ENCODE measurements at regions not wholly inside any gene's neighbourhood (a gene's known extent, or its start where the extent isn't known, plus 50 kb on each side); places are given as distances from the start of the nearest gene placed in this dataset.

DNA sequence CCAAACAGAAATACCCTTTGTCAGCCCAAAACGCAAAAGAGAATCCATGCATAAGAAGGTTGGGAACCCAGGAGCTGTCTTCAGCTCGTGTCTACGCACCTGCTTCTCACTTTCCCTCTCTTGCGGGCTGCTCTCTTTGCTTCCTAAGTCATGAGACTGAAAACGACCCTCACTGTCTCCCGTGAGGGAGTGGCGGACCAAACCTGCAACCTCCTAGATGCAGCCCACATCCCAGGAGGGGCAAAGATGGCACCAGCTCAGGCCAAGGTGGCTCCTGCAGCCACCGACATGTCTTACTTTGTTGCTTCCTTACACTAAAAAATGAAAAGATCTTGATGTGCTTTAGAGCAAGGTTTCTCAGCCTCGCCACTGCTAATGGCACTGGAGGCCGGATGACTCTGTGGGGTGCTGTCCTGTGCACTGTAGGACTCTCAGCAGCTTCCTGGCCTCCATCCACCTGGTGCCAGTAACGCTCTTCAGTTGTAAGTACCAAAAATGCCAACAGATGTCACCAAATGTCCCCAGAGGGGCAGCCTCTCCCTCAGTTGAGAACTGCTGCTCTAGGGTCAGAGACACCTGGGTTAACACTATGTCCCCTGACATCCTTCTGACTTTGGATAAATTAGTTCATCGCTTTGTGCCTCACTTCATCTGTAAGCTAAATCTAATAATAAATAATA, 179.8 kb upstream of the PFKP start:
- TF ChIP-seq, protein P1, sequence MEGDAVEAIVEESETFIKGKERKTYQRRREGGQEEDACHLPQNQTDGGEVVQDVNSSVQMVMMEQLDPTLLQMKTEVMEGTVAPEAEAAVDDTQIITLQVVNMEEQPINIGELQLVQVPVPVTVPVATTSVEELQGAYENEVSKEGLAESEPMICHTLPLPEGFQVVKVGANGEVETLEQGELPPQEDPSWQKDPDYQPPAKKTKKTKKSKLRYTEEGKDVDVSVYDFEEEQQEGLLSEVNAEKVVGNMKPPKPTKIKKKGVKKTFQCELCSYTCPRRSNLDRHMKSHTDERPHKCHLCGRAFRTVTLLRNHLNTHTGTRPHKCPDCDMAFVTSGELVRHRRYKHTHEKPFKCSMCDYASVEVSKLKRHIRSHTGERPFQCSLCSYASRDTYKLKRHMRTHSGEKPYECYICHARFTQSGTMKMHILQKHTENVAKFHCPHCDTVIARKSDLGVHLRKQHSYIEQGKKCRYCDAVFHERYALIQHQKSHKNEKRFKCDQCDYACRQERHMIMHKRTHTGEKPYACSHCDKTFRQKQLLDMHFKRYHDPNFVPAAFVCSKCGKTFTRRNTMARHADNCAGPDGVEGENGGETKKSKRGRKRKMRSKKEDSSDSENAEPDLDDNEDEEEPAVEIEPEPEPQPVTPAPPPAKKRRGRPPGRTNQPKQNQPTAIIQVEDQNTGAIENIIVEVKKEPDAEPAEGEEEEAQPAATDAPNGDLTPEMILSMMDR (conservative IDR thresholded peaks at IDR 0.05; ENCODE audit: low read length): no peak
- TF ChIP-seq EZH2phosphoT487 (IDR thresholded peaks at IDR 0.05; ENCODE audit: borderline replicate concordance, low read depth, low read length): no peak
